ENCODE measurements at regions not wholly inside any gene's neighbourhood (a gene's known extent, or its start where the extent isn't known, plus 50 kb on each side); places are given as distances from the start of the nearest gene placed in this dataset.

- TF ChIP-seq GATA2 (IDR thresholded peaks at IDR 0.05; ENCODE audit: low read depth, low read length) (no peak), GATA3 (IDR thresholded peaks at IDR 0.05; ENCODE audit: low read depth, low read length) (no peak)
These were observed 150.4 kb downstream of the MTX2 start for GRCh38 chr2:176419591-176420071.

Measured in SH-SY5Y (cell line).